Upper lobe of left lung (tissue), 4 donors: ENCODE measurements at regions not wholly inside any gene's neighbourhood (a gene's known extent, or its start where the extent isn't known, plus 50 kb on each side); places are given as distances from the start of the nearest gene placed in this dataset.

Source experiments
- POLR2A ChIP-seq, 4 donors: fragments of 450-650 bp; IDR thresholded peaks; one replicate each; pipeline ENCODE4 v1.5.1; 2016 to 2017; ENCODE audit warnings: antibody characterized with exemption in 4 of 4, mild to moderate bottlenecking in 2 of 4
- TF ChIP-seq, protein P1 (sequence below), 6 experiments: fragments of 450-650 bp in 4 of 6; fragments of 200-600 bp in 2 of 6; sonication (generic) in 2 of 6; IDR thresholded peaks; one replicate each; pipeline ENCODE4 v1.5.1; 2016 to 2019; ENCODE audit warnings: antibody characterized with exemption in 6 of 6

DNA sequence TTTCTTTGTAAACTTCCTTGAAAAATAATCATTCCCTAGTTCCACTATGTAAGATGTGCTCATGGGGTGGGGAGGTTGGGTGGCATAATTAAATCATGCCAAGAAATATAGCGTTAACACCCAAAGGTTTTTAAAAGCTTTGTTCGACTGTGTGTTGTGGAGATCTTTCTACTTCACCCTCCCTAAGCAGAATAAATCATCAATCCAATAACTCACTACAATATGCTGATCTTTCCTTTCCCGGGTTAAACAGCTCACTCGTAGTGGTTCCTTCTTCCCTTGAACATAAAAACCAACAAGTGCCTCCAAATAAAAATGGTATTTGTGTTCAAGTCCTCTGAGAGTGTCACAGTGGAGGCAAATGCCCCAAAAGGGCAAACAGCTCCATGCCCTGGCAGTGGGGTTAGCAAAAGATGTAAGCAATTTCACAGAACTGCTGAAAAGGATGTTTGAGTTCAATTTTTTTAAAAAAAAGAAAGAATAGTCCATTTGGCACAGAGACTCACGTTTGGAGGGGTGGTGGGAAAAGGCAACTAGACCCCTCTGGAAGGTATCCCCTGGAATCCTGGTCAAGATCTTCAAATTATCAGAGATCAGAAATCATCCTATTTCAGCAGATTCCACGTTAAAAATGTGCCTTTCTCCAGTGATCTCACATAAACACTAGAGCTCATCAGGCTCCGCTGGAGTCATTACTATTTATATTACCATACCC is 99.1 kb downstream of the TFAP2A start:
- TF ChIP-seq, protein P1, sequence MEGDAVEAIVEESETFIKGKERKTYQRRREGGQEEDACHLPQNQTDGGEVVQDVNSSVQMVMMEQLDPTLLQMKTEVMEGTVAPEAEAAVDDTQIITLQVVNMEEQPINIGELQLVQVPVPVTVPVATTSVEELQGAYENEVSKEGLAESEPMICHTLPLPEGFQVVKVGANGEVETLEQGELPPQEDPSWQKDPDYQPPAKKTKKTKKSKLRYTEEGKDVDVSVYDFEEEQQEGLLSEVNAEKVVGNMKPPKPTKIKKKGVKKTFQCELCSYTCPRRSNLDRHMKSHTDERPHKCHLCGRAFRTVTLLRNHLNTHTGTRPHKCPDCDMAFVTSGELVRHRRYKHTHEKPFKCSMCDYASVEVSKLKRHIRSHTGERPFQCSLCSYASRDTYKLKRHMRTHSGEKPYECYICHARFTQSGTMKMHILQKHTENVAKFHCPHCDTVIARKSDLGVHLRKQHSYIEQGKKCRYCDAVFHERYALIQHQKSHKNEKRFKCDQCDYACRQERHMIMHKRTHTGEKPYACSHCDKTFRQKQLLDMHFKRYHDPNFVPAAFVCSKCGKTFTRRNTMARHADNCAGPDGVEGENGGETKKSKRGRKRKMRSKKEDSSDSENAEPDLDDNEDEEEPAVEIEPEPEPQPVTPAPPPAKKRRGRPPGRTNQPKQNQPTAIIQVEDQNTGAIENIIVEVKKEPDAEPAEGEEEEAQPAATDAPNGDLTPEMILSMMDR (IDR thresholded peaks at IDR 0.05) = no peak
- no peak for TF ChIP-seq POLR2A (IDR thresholded peaks at IDR 0.05)
